DND-41 (cell line): ENCODE measurements at regions not wholly inside any gene's neighbourhood (a gene's known extent, or its start where the extent isn't known, plus 50 kb on each side); places are given as distances from the start of the nearest gene placed in this dataset.

Experiments
- EZH2 ChIP-seq: IDR thresholded peaks from 3 replicates; pipeline ENCODE4 v1.6.1; 2012; ENCODE audit warnings: borderline replicate concordance, low read depth, mild to moderate bottlenecking, moderate library complexity, low read length, inconsistent platforms; ENCODE audit not compliant: severe bottlenecking
- TF ChIP-seq, protein P1 (sequence below): IDR thresholded peaks from 2 replicates; pipeline ENCODE4 v1.5.1; 2012; ENCODE audit warnings: borderline replicate concordance, low read length, moderate library complexity, mild to moderate bottlenecking; ENCODE audit not compliant: poor library complexity, severe bottlenecking; ENCODE audit errors: extremely low read depth

DNA sequence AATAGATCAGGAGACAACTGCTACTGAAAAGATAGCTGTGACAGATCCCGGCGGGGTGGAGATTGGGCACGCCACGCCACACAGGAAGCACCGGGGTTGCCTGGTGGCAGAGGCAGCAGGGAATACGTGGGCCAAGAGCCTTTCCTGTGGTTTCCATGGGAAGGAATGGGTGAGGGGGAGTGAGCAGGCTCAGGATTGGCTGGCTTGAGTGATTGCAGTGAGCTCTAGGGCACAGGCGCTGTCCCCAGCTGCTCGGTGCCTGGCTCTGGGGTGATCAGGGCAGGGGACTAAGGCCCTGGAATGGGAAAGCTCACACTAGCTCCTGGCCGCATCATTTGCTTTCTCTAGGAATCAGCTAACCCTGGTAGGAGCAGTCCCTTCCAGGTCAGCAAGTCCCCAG lies 166.1 kb downstream of the USP12 start:
- TF ChIP-seq, protein P1, sequence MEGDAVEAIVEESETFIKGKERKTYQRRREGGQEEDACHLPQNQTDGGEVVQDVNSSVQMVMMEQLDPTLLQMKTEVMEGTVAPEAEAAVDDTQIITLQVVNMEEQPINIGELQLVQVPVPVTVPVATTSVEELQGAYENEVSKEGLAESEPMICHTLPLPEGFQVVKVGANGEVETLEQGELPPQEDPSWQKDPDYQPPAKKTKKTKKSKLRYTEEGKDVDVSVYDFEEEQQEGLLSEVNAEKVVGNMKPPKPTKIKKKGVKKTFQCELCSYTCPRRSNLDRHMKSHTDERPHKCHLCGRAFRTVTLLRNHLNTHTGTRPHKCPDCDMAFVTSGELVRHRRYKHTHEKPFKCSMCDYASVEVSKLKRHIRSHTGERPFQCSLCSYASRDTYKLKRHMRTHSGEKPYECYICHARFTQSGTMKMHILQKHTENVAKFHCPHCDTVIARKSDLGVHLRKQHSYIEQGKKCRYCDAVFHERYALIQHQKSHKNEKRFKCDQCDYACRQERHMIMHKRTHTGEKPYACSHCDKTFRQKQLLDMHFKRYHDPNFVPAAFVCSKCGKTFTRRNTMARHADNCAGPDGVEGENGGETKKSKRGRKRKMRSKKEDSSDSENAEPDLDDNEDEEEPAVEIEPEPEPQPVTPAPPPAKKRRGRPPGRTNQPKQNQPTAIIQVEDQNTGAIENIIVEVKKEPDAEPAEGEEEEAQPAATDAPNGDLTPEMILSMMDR, result no peak
- TF ChIP-seq EZH2, result no peak
